HPDE6-E6E7 (cell line): ENCODE measurements at regions not wholly inside any gene's neighbourhood (a gene's known extent, or its start where the extent isn't known, plus 50 kb on each side); places are given as distances from the start of the nearest gene placed in this dataset.

Source experiments
- DNase-seq: peaks from one replicate; pipeline ENCODE4 v3.0.0; 2011; ENCODE audit warnings: missing footprints; ENCODE audit errors: extremely low spot score

GRCh38 chr12:28936711-28937110, 212.4 kb upstream of the FAR2 start:
- no peak for DNase-seq

GRCh38 chr12:28937196-28937595, 211.9 kb upstream of the FAR2 start:
- DNase-seq, result peak; percentile 39

- DNase-seq, result peak; percentile 34
These were observed 211.0 kb upstream of the FAR2 start for GRCh38 chr12:28938056-28938455.

GRCh38 chr12:28938581-28939235, 210.4 kb upstream of the FAR2 start:
- DNase-seq, result no peak

GRCh38 chr12:28939427-28939826, 209.7 kb upstream of the FAR2 start:
- DNase-seq, result no peak

- DNase-seq, result peak; percentile 49
These were observed 207.8 kb upstream of the FAR2 start for GRCh38 chr12:28941248-28941647.

GRCh38 chr12:28946361-28946760, 202.7 kb upstream of the FAR2 start:
- DNase-seq, result no peak

- DNase-seq, result no peak
These were observed 200.4 kb upstream of the FAR2 start for GRCh38 chr12:28948685-28949084.

GRCh38 chr12:28949184-28949583, 199.9 kb upstream of the FAR2 start:
- DNase-seq, result no peak

- no peak for DNase-seq
These were observed 199.0 kb upstream of the FAR2 start for GRCh38 chr12:28950049-28950448.

- no peak for DNase-seq
These were observed 197.1 kb upstream of the FAR2 start for GRCh38 chr12:28951935-28952334.

GRCh38 chr12:28954333-28954732, 194.7 kb upstream of the FAR2 start:
- no peak for DNase-seq

GRCh38 chr12:28955491-28955890, 193.6 kb upstream of the FAR2 start:
- no peak for DNase-seq

- no peak for DNase-seq
These were observed 193.1 kb upstream of the FAR2 start for GRCh38 chr12:28955931-28956330.

GRCh38 chr12:28958553-28959195, 190.4 kb upstream of the FAR2 start:
- no peak for DNase-seq

GRCh38 chr12:28961948-28962384, 187.1 kb upstream of the FAR2 start:
- no peak for DNase-seq

- peak; percentile 26 for DNase-seq
These were observed 185.5 kb upstream of the FAR2 start for GRCh38 chr12:28963554-28963953.

GRCh38 chr12:28966046-28966780, 182.9 kb upstream of the FAR2 start:
- no peak for DNase-seq

- no peak for DNase-seq
These were observed 181.7 kb upstream of the FAR2 start for GRCh38 chr12:28967426-28967825.

GRCh38 chr12:28973491-28973890, 175.6 kb upstream of the FAR2 start:
- DNase-seq, result no peak

- no peak for DNase-seq
These were observed 174.9 kb upstream of the FAR2 start for GRCh38 chr12:28974166-28974565.

- DNase-seq, result no peak
These were observed 174.2 kb upstream of the FAR2 start for GRCh38 chr12:28974883-28975282.
